Epithelial cell of prostate (primary cell): ENCODE measurements at regions not wholly inside any gene's neighbourhood (a gene's known extent, or its start where the extent isn't known, plus 50 kb on each side); places are given as distances from the start of the nearest gene placed in this dataset.

Source experiments
- DNase-seq: peaks from one replicate; pipeline ENCODE4 v3.0.0-alpha.2; 2011; ENCODE audit warnings: low read depth, low spot score
- H3K27ac ChIP-seq: fragments of 450-650 bp; 2 replicates; pipeline ENCODE4 v1.5.1; 2017; ENCODE audit warnings: mild to moderate bottlenecking

DNA sequence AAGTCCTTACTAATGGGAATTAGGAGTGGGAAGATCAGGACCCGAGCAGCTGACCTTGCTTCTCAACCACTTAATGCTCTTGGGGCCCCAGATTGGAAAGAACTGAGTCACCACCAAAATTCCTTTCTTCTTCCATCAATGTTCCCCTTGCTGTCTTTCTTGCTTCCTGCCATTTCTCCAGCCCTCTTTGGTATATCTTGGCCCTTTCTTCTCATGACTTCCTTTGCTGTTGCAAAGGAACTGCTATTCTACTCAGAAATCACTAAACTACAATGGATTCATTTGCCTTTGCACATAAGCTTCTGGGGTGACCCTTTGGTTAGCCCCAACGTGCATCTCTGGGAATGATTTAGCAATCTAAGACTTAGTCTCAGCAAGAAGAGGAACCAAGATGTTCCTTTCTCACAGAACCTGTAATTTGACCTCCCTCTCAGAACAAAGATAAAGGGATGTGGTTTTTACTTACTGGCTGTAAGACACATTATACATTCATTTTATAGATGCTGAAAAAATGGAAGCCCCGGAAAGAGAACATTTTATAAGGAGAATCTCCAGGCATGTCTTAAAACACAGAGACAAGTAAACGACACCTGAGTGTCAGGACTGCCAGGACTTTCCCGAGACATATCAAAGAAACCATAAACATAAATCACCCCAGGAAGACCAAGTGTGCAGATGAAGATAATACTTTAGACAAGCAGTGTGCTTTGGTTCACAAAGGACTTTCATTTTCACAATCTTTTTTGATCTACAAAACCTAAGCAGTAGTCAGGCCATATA, 99.0 kb upstream of the TNFAIP3 start:
- H3K27ac ChIP-seq: peak overlapping the region; percentile 45
- DNase-seq: no peak

DNA sequence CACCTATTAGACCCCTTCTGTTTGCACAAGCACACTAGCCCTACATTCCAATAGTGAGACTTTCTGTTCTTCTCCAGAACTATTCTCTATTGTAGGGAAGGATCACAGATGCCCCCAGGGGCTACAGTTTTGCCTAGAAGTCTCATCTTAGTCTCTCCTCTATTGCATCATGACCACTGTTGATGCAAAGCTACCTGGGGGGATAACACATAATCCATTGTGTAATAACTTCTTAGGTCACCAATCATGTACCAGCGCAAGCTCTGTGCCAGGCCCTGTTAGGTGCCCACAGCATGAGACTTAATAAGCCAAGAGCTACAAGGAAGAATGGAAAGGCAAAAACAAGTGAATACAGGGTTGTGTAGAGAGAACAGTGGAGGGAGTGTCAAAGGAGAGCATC, 98.1 kb upstream of the TNFAIP3 start:
- peak overlapping the region; percentile 45 for H3K27ac ChIP-seq
- no peak for DNase-seq

DNA sequence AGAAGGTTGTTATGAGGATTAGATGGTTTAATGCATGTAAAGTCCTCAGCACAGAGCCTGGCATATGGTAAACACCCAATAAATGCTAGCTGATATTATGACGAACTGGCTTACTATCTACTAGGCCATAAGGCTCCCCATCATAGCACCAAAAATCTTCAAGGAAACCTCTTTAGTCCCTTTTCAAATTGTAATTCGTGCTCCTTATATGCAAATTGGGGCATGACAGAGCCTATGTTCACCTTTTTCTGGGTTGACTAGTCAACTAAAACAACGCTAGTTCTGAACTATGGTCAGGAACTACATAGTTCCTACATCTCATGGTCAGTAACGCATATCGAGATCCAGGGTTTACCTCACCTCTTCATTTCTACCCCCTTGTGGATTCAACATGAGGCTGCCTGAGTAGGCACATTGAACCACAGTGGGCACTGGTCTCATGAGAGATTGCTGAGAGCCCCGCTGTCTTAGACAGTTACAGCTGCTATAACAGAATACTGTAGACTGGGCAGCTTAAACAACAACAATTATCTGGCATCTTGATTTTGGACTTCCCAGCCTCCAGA, 97.2 kb upstream of the TNFAIP3 start:
- no peak overlapping the region for H3K27ac ChIP-seq
- DNase-seq: no peak

DNA sequence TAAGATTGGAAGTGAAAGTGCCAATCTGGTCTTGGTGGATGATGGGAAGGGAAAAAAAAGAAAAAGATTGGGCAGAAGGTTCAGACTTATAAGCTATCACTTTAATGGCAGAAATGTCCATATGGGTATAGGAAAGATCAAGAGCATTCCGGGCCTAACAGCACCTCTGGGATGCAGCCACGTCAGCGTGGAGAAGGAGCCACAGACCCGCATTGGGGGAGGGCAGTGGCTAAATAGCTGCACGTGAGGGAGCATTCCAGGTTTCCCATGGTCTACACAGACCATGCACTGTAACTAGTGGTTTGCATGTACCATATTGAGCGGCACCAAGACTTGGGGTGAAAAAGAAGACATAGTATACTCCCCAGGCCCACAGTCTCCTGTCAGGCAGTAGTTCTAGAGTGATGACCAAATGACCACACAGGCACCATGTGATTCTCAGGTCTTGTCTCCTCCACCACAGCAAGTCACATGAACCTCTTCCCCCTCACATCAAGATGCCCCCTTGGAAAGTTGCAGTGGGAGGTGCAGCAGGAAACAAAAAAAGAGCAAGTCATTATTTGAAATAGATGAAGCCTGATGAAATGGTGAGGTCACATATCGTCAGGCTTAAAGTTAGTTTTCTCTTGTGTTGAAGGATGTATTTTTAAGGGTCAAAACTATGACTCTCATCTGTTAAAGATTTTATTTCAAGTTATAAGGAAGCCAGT, 94.4 kb upstream of the TNFAIP3 start:
- no peak overlapping the region for H3K27ac ChIP-seq
- no peak for DNase-seq

DNA sequence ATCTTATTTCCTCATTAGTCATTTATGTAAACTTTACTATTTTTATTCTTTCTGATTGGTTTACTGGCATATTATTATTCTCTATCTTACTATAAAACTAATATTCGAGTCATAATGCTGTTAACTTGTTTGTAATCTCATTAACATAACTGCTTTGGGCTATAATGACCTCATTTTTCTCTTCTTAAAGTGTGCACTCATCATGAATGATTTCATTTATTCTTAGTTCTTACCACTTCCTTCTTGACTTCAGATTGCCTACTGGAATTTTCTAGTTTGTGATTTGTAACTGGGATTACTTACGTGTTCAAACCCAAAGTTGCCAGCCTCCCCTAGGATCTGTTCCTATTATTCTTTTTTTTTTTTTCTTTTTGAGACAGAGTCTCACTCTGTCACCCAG, 91.8 kb upstream of the TNFAIP3 start:
- DNase-seq: no peak
- H3K27ac ChIP-seq: peak overlapping the region; percentile 39

DNA sequence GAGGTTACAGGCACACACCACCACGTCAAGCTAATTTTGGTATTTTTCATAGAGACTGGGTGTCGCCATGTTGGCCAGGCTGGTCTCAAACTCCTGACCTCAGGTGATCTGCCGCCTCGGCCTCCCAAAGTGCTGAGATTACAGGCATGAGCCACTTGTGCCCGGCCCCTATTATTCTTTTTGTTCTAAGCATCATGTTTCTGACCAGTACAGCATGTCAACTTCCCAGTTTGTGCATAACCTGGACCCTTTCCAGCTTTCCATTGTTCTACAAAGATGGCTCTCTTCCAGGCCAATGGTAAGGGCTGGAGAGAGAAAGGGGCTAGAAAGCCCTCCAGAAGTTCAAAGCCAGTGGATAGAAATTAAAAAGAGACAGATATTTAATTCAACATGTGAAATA, 91.3 kb upstream of the TNFAIP3 start:
- no peak for DNase-seq
- H3K27ac ChIP-seq: peak overlapping the region; percentile 39

DNA sequence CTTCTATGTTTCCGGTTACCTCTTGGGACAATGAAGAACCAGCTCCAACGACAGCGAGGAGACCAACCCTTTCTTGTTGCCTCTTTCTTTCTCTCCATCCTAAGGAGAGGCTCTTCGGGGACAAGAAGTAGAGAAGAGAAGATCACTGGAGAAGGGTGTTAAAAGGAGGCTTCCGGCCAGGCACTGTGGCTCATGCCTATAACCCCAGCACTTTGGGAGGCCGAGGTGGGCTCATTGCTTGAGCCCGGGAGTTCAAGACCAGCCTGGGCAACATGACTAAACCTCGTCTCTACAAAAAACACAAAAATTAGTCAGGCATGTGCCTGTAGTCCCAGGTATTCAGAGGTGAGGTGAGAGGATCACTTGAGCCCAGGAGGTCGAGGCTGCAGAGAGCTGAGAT, 90.8 kb upstream of the TNFAIP3 start:
- no peak for DNase-seq
- H3K27ac ChIP-seq: peak overlapping the region; percentile 39

DNA sequence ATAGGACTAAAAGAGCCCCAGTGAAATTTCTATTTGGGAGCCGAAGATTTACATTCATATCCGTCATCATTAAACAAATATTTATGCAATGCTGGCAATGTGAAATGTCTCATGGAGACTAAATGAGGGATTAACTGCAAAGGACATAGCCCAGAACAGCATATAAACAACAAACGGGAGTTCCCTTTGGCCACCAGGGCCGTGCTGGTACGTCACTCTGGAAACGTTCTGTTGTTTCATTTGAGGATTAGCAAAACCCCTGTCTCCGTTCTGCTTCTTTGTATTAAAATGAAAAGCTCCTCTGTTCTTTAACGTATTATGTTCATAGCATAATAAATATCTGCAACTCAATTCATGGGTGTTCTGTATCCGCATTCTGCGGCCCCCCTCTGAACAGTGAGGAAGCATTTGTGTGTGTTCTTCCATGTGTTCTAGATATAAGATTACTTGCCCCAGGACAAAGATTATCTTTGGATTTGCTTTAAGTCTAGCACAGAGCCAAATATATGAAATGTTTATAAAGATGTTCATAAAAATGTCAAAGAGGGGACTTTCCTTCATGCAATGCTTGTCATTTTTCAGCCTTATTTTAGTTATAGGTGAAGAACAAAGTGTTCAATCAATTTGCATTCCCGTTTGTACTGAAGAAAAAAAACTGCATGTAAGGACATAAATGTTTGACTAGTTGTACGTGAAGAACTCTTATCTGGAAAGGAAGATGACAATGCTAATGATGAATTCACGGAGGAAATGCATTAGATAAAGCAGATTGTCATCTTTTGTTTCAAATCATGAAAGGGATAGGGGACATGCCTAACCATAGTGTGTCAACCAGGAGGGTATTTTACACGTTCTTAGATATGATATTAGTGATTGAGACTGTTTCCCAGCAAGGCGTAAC, 90.0 kb upstream of the TNFAIP3 start:
- peak overlapping the region; percentile 39 for H3K27ac ChIP-seq
- no peak for DNase-seq

DNA sequence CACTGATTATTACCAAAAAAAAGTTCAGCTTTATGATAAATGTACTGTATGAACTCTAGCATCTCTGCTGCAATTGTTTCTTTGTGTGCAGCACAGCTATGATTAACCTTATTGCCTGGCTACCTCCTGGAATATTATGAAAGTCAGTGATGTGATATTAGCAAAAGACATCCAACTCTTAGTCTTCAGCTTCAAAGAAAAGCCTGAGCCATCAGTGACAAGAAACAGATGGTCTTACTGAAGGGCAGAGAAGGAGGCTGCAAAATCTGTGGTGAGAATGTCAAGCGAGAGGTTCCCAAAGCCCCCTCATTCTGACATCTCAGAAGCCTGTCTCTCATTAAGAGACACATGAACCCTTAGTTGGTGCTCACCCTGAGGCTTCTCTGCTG, 89.4 kb upstream of the TNFAIP3 start:
- no peak overlapping the region for H3K27ac ChIP-seq
- DNase-seq: no peak

DNA sequence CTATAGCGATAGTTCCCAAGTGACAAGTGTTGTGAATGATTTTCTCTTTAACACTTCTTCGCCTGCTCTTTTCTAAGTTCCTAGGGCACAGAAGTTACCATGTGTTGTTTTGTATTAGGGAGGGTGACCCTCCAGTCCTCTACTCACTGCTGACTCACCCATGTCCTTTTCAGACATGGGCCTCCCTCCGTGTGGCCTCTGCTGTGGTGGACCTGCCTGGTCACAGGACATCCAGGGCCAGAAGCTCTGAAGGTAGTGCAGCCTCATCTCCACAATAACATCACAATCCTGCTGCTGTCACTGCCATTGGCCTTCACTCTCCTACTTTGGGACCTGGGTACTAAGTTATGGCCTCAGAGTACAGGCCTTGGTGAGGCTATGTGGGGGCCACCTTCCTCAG, 87.1 kb upstream of the TNFAIP3 start:
- no peak for DNase-seq
- no peak overlapping the region for H3K27ac ChIP-seq

DNA sequence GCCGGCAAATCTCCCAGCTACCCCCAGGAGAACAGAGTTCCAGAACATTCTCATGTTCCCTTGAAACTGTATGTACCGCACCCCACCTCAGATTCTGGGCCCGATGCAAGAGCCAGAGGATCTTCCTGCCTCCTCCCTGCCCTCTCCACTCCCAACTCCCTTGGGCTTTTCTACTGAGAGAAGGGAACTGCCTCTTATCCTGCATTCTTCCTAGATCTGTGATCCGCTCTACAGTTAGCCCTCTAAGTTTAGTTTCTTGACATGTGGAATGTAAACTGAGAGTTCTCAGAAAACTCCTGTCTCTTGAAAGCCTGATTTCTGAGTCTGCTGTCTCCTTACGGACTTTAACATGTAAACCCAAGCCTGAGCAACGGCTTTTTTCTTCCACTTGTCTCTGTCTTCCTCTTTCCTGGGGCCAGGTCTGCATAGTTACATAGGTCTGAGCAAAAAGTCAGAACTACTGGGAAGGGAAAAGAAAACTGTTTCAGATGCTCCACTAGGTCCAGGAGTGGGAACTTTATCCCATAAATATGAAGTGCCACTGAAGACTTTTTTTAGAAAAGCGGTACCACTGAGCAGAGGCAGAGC, 86.5 kb upstream of the TNFAIP3 start:
- DNase-seq: no peak

DNA sequence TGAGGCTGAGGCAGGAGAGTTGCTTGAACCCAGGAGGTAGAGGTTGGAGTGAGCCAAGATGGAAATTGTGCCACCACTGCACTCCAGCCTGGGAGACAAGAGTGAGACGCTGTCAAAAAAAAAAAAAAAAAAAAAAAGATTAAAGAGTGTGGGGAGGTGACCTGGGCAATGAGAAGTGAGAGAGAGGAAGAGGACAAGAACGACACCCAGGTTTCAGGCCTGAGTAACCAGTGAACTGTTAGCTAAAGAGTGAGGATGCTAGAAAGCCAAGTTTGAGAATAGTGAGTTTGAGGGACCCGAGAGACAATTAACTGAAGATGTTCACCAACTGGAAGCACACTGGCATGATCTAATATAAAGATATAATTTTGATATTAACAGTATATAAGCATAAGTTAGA, 85.4 kb upstream of the TNFAIP3 start:
- H3K27ac ChIP-seq: no peak overlapping the region
- no peak for DNase-seq

More for the DNA sequence above, 86.5 kb upstream of the TNFAIP3 start:
- no peak overlapping the region for H3K27ac ChIP-seq

DNA sequence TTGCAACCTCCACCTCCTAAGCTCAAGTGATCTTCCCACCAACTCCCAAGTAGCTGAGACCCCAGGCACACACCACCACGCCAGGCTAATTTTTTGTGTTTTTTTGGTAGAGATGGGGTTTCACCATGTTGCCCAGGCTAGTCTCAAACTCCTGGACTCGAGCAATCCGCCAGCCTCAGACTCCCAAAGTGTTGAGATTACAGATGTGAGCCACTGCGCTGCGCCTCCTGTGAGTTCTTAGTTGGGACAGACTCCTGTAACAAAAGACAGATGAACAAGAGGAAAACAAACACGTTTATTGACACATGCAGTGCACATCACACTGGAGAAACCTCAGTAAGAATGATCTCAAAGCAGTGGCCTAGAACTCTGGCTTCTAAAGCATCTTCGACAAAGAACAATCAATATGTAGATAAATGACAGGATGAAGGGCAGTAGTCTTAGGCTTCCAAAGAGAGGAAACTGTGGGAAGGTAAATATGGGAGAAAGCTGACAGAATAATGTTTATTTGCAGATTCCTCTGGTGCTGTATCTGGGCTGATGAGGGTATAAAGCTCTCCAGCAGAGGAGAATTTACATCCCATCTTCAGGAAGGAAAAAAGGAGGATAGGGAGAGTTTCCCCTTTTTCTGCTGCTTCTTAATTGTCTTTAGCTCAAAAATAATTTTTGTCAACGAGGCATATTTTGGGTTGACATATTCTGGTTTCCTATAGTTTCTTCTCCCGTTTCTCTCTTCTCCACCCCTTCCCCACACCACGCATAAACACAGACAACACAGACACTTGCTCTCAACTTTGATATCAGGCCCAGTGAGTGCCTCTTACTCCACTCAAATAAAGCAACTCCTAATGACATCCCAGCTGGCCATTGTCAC, 84.7 kb upstream of the TNFAIP3 start:
- H3K27ac ChIP-seq: no peak overlapping the region
- DNase-seq: no peak

DNA sequence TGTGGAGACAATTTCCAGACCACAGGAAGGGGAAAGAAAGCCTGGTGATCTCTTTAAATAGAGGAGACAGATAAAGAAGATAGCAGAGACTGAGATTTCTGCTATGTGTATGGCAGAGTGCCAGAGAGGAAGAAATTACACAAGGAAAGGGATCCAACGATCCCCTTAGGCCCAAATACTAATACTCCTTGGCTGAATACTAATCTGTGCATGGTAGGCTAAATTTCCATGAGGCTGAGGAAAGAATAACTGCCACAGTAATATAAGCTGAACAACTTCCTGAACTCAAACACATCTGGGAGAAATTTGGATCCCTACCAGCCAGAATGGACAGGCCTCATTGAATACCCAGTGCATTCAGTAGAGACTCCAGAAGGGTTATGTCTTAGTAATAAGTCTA, 83.3 kb upstream of the TNFAIP3 start:
- DNase-seq: no peak
- no peak overlapping the region for H3K27ac ChIP-seq

DNA sequence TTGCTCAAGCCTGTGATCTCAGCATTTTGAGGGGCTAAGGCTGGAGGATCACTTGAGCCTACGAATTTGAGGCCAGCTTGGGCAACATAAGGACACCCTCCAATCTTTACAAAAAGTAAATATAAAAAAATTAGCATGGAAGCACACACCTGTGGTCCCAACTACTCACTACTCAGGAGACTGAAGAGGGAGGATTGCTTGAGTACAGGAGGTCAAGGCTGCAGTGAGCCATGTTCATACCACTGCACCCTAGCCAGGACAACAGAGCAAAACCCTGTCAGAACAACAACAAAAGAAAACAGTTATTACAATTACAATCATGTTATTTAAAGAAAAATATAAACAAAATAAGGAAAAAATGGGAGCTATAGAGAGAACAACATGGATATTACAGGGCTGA, 82.5 kb upstream of the TNFAIP3 start:
- H3K27ac ChIP-seq: no peak overlapping the region

DNA sequence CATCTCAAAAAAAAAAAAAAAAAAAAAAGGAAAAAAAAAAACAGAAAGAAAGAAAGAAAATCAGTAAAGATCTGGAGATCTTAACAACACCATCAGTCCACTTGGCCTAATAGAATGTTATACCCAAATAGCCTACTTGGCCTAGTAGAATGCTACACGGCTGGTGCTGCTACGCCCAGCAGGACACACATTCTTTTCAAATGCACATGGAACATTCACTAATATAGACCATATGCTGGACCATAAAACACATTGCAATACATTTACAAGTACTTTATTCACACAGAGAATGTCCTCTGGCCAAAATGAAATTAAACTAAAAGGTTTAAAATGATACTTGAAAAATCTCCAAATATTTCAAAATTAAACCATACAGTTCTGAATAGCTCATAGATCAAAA, 80.0 kb upstream of the TNFAIP3 start:
- DNase-seq: no peak
- H3K27ac ChIP-seq: no peak overlapping the region

More for the DNA sequence above, 82.5 kb upstream of the TNFAIP3 start:
- no peak for DNase-seq

DNA sequence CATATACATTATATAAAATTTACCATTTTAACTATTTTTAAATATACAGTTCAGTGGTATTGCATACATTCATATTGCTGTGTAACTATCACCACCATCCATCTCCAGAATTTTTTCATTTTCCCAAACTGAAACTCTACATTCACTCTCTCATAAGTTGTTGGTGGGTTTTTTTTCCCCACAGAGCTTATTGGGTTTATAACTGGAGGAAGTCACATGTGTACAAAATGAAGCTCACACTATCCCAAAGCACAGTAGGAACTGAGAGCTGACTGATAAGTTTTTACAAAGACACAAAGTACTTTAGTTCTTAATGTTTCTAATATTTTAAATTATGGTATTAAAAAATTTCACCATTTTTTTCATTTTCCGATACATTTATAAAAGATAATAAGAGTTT, 78.8 kb upstream of the TNFAIP3 start:
- H3K27ac ChIP-seq: no peak overlapping the region
- DNase-seq: no peak

DNA sequence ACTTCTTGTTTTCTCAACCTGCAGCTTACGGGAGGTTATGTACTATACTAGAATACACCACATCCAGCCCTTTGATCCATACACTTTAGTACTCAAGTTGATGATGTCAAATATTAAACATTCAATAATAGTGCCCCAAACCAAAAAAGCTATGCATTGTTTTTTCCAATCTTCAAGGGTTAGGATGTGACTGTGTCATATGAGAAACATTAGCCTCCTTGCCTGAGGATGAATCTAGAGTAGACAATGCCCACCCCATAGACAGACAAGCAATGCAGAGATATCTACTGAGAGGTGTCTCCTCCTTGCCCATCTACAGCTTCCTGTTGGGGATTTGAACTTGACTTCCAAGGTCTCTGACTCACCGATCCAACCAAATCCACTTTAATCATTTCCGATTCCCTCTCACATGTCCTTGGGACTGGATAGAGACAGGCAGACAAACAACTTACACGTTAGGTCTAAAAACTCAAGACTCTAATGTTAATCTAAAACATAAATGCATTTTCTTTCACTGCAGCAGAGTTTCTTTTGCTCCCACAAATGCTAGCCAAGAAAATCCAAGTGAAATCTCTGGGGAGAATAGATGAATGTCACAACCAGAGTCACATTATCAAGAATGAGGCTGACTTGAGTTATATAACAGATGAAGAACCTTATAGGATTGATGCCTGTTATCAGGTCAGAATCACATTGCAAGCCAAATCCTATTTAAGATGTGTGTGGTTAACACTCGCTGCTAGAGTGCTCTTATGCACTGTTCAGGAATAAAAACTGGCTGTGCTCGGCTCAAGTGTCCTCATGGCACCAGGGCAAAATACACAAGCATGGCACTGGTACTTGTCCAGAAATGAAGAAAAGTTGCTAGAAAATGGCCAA, 75.5 kb upstream of the TNFAIP3 start:
- DNase-seq: no peak
- no peak overlapping the region for H3K27ac ChIP-seq
